ENCODE measurements at regions not wholly inside any gene's neighbourhood (a gene's known extent, or its start where the extent isn't known, plus 50 kb on each side); places are given as distances from the start of the nearest gene placed in this dataset.

DNA sequence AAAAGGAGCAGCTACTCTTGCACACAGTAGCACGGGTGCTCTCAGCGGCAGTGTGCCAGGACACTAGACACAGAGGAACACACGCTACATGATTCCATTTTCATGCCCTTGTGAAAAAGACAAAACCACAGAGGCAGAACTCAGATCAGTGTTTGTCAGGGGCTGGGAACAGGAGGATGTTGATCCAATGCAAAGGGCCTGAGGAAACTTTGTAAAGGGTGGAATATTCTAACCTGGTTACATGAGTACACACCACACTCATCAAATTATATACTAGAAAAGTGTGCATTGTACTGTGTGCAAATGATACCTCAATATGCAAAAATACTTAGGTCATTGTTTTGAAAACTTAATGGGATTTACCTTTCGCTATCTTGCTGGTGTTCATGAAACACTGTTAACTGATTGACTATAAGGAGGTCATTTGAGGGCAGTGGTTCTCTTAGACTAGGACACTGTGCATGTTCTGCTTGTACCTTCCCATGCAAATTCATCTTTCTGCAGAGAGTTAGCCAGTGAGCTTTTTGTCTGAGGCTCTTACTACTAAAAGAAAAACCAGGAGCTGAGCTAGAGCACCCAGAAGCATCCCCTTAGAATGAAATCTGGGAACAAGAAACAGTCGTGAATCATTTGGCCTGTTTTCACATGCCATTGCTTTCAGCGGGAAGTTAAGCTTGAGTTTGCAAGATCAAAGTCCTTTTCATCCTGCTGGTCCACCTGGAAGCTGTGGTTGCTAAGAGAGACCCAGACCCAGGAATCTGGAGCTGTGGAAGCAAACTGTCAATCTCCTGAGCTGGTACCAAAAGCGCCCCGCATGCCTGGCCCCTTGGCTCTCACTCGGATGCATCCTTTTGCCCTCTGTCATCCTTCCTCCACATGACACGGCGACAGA, 204.8 kb downstream of the TTLL2 start:
- intact Hi-C loops (cut with DNase I): no loop called here
- WGBS (ENCODE audit: insufficient coverage, low coverage, low lambda C conversion rate, missing lambda C conversion rate): 73% methylated on average over 9 of the region's 11 CpGs
- DNase-seq: no peak
- no peak overlapping the region for H3K4me3 ChIP-seq
- no peaks in the 10 kb centered on the region for H3K27me3 ChIP-seq
- H3K4me1 ChIP-seq: peaks cover 0 to 12% (median 4%) of the 10 kb centered on the region in 4 donors
- ATAC-seq: peak in 1 of 4 donors; percentile 47
- TF ChIP-seq, protein P1, sequence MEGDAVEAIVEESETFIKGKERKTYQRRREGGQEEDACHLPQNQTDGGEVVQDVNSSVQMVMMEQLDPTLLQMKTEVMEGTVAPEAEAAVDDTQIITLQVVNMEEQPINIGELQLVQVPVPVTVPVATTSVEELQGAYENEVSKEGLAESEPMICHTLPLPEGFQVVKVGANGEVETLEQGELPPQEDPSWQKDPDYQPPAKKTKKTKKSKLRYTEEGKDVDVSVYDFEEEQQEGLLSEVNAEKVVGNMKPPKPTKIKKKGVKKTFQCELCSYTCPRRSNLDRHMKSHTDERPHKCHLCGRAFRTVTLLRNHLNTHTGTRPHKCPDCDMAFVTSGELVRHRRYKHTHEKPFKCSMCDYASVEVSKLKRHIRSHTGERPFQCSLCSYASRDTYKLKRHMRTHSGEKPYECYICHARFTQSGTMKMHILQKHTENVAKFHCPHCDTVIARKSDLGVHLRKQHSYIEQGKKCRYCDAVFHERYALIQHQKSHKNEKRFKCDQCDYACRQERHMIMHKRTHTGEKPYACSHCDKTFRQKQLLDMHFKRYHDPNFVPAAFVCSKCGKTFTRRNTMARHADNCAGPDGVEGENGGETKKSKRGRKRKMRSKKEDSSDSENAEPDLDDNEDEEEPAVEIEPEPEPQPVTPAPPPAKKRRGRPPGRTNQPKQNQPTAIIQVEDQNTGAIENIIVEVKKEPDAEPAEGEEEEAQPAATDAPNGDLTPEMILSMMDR (IDR thresholded peaks at IDR 0.05): no peak
- TF ChIP-seq POLR2A (IDR thresholded peaks at IDR 0.05): no peak
- no peaks in the 10 kb centered on the region for H3K9me3 ChIP-seq
- no peaks in the 10 kb centered on the region for H3K36me3 ChIP-seq
- no peak overlapping the region for H3K27ac ChIP-seq

DNA sequence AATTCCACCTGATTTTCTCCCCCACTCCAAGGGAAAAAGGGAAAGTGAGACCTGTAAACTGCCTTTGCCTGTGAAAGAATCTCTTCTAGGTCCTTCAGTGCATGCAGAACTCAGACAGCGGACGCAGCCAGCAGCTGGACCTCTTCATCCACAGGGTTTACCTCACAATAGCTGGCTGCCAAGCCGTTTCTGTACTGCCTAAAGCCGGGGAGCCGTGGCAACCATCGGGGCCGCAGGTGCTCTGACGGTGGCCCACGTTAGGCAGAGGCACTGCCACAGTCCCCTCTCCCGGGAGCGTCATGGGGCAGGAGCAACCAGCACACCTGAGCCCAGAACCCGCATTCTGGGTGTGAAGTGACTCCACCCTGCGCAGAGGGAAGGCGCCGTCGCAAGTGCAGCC, 206.1 kb downstream of the TTLL2 start:
- Histone ChIP-seq H3K27me3 (no peaks in the 10 kb centered on the region), H3K27ac (no peak overlapping the region), H3K4me3 (no peak overlapping the region), H3K4me1 (peaks cover 0 to 12% (median 4%) of the 10 kb centered on the region in 4 donors), H3K9me3 (no peaks in the 10 kb centered on the region), H3K36me3 (no peaks in the 10 kb centered on the region)
- 100% methylated on average over 2 of the region's 16 CpGs for WGBS (ENCODE audit: insufficient coverage, low coverage, low lambda C conversion rate, missing lambda C conversion rate)
- ATAC-seq (no peak), DNase-seq (no peak)
- TF ChIP-seq POLR2A (IDR thresholded peaks at IDR 0.05): no peak
- TF ChIP-seq, protein P1 (IDR thresholded peaks at IDR 0.05): no peak
- intact Hi-C loops (cut with DNase I): no loop called here

DNA sequence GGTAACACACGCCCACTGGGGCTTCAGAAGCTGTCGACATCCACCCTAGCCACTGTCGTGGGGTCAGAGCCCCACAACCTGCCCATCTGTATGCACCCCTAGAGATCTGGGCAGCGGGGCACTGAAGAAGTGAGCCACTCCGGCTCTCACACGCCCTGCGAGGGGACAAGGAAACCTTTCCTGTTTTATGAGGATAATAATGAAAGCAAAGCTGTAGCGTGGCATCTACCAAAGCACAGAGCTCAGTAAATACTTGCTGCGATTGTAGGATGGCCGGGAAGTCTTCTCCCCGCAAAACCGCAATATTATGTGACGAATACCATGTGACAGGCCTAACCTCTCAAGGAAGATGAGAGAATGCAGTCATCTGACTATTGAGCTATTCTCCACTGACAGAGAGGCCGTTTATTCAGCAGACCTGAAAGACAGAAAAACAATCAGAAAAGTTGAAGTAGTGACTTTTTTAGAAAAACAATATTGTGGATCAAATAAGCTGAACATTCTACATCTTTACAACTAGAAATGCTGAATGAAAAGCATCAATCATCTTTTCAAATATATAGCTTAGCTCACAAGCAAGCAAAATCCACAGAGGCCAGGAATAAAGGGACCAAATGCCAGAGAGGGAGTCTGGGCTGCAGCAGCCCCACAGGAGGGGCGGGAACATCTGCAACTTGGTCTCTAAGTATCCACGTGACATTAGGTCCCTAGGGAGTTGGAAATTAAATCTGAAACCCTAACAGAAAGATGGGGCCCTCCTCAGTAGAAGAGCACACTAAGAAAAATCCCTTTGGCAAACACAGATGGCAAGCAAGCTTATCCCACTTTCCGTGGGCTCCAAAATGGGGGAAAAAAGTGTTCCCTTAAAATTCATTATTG, 207.8 kb downstream of the TTLL2 start:
- Histone ChIP-seq H3K27me3 (no peaks in the 10 kb centered on the region), H3K4me1 (peaks cover 0 to 12% (median 4%) of the 10 kb centered on the region in 4 donors), H3K36me3 (no peaks in the 10 kb centered on the region), H3K4me3 (no peak overlapping the region), H3K27ac (no peak overlapping the region), H3K9me3 (no peaks in the 10 kb centered on the region)
- no peak for ATAC-seq
- intact Hi-C loops (cut with DNase I): no loop called here
- WGBS (ENCODE audit: insufficient coverage, low coverage, low lambda C conversion rate, missing lambda C conversion rate): 91% methylated on average over 7 of the region's 17 CpGs
- no peak for TF ChIP-seq POLR2A (IDR thresholded peaks at IDR 0.05)
- DNase-seq: no peak

DNA sequence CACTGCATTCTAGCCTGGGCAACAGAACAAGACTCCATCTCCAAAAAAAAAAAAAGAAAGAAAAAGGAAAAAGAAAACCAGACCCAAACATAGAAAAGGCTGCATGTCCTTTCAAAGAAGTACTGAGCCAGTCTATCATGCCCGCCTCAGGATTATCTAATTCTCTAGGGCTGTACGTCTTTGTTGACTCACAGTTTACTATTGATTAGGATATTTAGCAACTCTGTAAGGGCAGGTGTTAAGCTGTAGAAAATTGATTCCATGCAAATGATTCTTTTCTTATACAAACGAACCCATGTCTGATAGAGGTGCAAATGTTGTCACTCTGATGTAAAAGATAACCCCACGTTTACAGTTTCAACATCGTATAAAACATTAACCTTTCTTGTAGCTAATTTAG, 209.0 kb downstream of the TTLL2 start:
- H3K27ac ChIP-seq: no peak overlapping the region
- peaks cover 0 to 12% (median 4%) of the 10 kb centered on the region in 4 donors for H3K4me1 ChIP-seq
- no peaks in the 10 kb centered on the region for H3K36me3 ChIP-seq
- WGBS (ENCODE audit: insufficient coverage, low coverage, low lambda C conversion rate, missing lambda C conversion rate): 10% methylated on average over 5 of the region's 5 CpGs
- no peak overlapping the region for H3K4me3 ChIP-seq
- H3K27me3 ChIP-seq: no peaks in the 10 kb centered on the region
- intact Hi-C loops (cut with DNase I): no loop called here
- no peak for DNase-seq
- peak; percentile 79 to 94 (median 89) for ATAC-seq
- TF ChIP-seq, protein P1 (IDR thresholded peaks at IDR 0.05): no peak
- no peak for TF ChIP-seq POLR2A (IDR thresholded peaks at IDR 0.05)
- no peaks in the 10 kb centered on the region for H3K9me3 ChIP-seq

All from right lobe of liver (tissue), 6 donors.